ENCODE measurements at regions not wholly inside any gene's neighbourhood (a gene's known extent, or its start where the extent isn't known, plus 50 kb on each side); places are given as distances from the start of the nearest gene placed in this dataset.
A peak's percentile ranks its signal among the peaks of the same experiment; 100 is the strongest.

DNA sequence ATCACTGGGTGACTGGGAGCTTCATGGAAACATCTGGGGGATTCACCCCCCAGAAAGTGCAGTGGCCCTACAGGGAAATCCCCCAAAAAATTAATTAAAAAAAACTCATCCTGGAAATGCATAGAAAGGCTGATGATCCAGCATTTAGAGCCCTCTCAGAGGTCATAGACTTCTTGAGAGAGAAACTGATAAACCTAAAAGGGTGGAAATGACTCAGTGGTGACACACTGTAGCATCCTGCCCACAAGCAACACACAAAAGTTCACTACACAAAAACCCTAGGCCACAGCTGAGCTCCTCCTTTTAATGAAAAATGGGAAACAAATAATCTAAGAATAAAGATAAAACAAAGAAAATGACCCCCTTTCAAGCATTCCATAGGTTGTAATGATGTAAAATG, 911.5 kb downstream of the GLUD2 start:
- DNase-seq (ENCODE audit: low spot score in 2 of 2) = no peak
- no peak overlapping the region for H3K4me3 ChIP-seq (ENCODE audit: low read depth, poor library complexity, severe bottlenecking)
- TF ChIP-seq POLR2A (IDR thresholded peaks at IDR 0.05) = no peak
- TF ChIP-seq, protein P1, sequence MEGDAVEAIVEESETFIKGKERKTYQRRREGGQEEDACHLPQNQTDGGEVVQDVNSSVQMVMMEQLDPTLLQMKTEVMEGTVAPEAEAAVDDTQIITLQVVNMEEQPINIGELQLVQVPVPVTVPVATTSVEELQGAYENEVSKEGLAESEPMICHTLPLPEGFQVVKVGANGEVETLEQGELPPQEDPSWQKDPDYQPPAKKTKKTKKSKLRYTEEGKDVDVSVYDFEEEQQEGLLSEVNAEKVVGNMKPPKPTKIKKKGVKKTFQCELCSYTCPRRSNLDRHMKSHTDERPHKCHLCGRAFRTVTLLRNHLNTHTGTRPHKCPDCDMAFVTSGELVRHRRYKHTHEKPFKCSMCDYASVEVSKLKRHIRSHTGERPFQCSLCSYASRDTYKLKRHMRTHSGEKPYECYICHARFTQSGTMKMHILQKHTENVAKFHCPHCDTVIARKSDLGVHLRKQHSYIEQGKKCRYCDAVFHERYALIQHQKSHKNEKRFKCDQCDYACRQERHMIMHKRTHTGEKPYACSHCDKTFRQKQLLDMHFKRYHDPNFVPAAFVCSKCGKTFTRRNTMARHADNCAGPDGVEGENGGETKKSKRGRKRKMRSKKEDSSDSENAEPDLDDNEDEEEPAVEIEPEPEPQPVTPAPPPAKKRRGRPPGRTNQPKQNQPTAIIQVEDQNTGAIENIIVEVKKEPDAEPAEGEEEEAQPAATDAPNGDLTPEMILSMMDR (IDR thresholded peaks at IDR 0.05) = no peak
- intact Hi-C loops (cut with DNase I; ENCODE audit: low total_unique reads) = no loop called here

- DNase-seq (ENCODE audit: low spot score in 2 of 2) = no peak
- no peak for TF ChIP-seq POLR2A (IDR thresholded peaks at IDR 0.05)
- TF ChIP-seq, protein P1 (IDR thresholded peaks at IDR 0.05) = no peak
- intact Hi-C loops (cut with DNase I; ENCODE audit: low total_unique reads) = no loop called here
- 58 to 94% methylated on average over 1 to 2 of the region's 2 CpGs for WGBS, 2 donors
- no peak overlapping the region for H3K4me3 ChIP-seq (ENCODE audit: low read depth, poor library complexity, severe bottlenecking)
Measured at GRCh38 chrX:121975671-121976070, 928.3 kb downstream of the GLUD2 start.

- intact Hi-C loops (cut with DNase I; ENCODE audit: low total_unique reads) = no loop called here
- TF ChIP-seq POLR2A (IDR thresholded peaks at IDR 0.05) = no peak
- TF ChIP-seq, protein P1 (IDR thresholded peaks at IDR 0.05) = no peak
- no peak for DNase-seq (ENCODE audit: low spot score in 2 of 2)
- WGBS, 2 donors = 65 to 74% methylated on average over 1 of the region's 1 CpG
- no peak overlapping the region for H3K4me3 ChIP-seq (ENCODE audit: low read depth, poor library complexity, severe bottlenecking)
Measured at GRCh38 chrX:121987163-121987562, 939.8 kb downstream of the GLUD2 start.

GRCh38 chrX:121987835-121988234, 940.4 kb downstream of the GLUD2 start:
- no peak for DNase-seq (ENCODE audit: low spot score in 2 of 2)
- TF ChIP-seq POLR2A (IDR thresholded peaks at IDR 0.05) = no peak
- TF ChIP-seq, protein P1 (IDR thresholded peaks at IDR 0.05) = no peak
- 78 to 90% methylated on average over 4 of the region's 4 CpGs for WGBS, 2 donors
- H3K4me3 ChIP-seq (ENCODE audit: low read depth, poor library complexity, severe bottlenecking) = no peak overlapping the region
- intact Hi-C loops (cut with DNase I; ENCODE audit: low total_unique reads) = no loop called here

- H3K4me3 ChIP-seq (ENCODE audit: low read depth, poor library complexity, severe bottlenecking) = no peak overlapping the region
- peak in 1 of 2 donors; percentile 78 for DNase-seq (ENCODE audit: low spot score in 2 of 2)
- intact Hi-C loops (cut with DNase I; ENCODE audit: low total_unique reads) = no loop called here
- WGBS, 2 donors = 60 to 88% methylated on average over 1 to 10 of the region's 10 CpGs
- TF ChIP-seq, protein P1 (IDR thresholded peaks at IDR 0.05) = no peak
- TF ChIP-seq POLR2A (IDR thresholded peaks at IDR 0.05) = no peak
Measured at GRCh38 chrX:122004127-122004526, 956.7 kb downstream of the GLUD2 start.

DNA sequence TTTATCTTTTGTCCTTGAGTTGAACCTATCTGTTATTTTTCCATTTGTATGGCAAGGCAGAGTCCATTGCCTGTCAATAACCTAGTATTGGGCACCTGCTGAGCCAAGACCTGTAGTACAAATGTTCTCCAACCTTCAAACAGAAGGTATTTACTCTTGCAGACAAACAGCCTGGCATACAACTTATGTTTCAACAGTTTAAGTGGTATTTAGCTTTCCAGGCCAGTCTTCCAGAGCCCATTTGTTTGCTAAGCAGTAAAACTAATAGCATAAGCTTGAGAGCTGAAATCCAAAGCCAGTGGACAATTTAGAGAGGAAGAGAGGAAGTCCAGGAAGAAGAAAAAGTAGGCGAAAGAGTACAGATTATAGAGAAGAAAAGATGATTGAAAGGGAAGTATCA, 979.3 kb downstream of the GLUD2 start:
- TF ChIP-seq POLR2A (IDR thresholded peaks at IDR 0.05) = no peak
- TF ChIP-seq, protein P1 (IDR thresholded peaks at IDR 0.05) = no peak
- intact Hi-C loops (cut with DNase I; ENCODE audit: low total_unique reads) = no loop called here
- WGBS, 2 donors = 67 to 94% methylated on average over 1 of the region's 1 CpG
- no peak for DNase-seq (ENCODE audit: low spot score in 2 of 2)
- H3K4me3 ChIP-seq (ENCODE audit: low read depth, poor library complexity, severe bottlenecking) = no peak overlapping the region
